NCI-H748 treated with DMSO at 0.1 percent for 48 hours (cell line): ENCODE measurements at regions not wholly inside any gene's neighbourhood (a gene's known extent, or its start where the extent isn't known, plus 50 kb on each side); places are given as distances from the start of the nearest gene placed in this dataset.

Experiments
- DNase-seq: peaks from one replicate; lab custom pipeline; 2025; lab: John Stamatoyannopoulos, UW

DNA sequence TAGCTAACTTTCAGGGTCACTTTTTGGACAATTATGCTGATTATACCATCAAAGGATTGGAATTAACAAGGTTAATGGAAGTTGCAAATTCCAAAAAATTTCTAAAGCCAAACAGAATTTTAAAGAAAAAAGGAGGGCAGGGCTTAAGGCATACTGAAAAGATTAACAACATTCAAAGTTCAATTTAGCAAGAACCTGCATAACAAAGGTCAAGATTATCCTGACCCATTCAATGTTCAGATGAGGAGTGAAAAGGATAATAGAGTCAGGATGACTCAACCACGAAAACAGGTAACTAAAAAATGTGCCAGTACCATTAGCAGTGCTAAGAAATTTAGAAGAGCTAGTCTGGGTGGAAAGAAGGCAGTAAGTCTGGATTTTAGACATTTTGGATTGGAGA, 139.8 kb upstream of the HNMT start:
- DNase-seq, result no peak

DNA sequence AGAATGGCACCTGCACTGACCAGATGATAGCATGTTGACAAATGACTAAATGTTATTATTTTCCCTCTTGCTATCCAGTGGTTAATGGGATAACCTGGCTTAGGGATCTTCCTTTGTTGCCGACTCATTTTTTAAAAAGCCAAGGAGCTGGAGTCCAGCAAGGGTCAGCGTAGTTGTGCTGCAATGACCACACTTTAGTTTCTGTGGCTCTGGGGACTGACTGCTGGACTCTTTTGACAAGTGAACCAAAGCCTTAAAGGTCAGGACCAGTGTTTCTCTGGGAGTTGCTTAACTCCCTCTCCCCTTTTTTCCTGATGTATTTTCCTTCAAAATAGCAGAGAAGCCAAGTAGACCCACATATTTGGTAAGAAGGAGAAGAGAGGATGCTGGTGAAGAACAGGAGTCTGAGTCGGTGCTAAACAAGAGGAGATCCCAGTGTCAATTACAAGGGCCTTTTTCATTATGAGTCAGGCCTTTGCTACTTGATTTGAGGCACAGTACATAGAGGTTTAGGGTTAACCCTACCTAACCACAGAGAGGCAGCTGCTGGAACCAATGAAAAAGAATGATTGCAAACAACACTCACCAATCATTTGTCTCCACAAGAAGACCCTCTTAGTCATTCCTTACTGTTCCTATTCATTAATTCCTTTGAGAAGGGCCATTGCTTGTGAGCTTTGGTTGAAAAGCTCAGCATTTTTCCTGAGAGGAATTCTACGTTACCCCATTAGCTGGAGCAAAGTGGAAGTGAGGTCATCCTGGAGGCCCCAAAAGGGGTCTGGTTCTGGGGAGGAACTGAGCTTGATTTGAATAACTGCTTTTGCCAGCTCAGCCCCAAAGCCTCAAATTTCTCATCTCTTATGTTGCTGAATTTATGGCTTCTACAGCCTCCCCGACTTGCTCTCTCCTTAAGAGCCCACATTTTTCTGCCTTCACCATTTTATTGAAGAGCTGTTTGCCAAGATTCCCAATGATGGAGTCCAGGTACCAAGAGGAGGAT, 137.6 kb upstream of the HNMT start:
- DNase-seq, result no peak

DNA sequence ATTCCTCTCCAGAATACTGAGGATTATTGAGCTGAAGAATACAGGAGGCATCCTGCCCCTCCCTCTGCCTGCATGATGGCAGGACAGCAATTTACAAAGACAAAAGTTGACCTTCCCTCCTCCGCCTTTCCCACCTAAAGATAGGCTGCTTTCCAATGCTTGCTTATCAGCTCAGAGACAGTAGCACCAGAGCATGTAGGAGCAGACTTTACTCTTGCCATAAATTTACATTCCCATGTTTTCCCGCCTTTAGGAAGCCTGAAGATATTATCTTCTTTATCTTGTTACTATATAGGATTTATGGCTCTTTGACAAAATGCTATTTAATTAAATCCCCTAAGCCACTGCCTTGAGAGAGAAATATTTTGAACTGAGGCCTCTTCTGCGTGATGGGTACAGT, 135.6 kb upstream of the HNMT start:
- DNase-seq, result no peak

DNA sequence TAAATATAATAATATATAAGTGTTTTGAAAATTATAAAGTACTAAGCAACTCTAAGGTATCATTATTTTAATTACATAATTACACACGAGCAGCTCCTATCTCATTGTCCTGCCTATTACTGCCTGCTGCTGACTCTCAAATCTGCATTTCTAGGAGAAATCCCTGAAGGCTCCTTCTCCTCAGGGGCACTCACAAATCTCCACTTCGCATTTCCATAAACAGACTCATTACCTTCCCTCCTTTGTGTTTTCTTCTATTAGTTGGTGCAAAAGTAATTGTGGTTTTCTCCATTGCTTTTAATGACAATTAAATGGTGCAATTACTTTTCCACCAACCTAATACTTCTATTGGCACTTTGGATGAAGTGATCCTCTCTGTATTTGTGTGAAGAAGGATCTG, 135.0 kb upstream of the HNMT start:
- no peak for DNase-seq

DNA sequence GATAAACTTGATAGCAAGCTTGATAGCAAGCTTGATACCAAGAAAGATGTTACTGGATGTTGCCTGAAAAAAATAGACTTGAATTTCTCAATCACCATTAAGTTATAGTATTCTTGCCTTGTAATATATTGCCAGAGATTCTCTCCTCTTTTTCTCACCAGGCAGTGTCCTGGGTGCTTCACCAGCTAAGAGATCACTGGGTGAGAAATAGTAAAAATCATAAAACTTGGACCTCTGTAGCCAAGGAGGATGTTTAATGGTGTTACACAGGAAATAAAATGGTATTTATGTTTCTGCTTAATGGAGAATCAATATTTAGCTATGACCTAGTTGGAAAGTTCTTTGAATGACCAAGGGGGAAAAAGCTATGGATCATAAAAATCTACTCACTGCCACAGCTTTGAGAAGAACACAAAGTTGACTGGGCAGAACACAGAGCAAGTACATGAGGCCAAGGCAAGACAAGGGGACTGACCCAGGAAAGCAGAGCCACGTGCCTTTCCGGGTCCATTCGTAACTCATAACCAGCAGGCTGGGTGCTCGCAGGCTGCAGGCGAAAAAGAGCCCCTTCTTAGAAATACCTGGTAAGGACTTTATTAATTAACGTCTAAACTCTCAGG, 129.4 kb upstream of the HNMT start:
- no peak for DNase-seq

DNA sequence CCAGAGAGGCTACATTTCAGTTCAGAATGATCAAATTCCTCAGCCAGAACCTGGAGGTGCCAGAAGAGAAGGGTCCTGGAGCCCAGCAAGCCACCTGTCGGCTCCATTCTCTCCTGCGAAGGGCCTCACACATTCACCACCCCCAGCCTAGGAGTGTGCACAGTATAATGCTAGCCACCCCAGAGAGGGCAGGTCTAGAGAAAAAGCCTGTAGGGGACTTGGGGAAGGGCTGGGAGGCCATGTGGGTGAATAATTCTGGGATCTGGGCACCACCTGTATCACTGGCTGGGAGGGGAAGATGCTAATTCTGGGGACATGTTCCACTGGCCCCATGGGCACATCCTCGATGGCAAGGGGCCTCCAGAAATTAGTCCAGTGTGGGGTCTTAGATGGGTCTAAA, 127.6 kb upstream of the HNMT start:
- DNase-seq, result no peak

DNA sequence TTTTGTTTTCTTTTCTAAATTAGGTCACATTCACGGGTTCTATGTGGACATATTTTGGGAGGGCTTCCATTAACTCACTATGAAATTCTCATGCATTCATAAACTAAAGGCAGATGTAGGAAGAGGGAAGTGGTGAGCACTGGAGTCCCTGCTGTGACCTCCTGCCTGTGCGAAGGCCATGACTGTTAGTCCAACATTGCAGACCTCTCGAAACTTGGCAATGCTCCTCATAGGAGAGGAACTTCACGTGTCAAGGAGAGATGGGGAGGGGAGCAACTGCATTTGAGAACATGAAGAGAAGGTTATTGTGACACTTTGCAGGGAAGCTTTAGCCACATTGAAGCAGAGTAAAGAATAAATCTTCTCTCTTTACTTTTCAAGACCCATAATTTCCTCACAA, 126.4 kb upstream of the HNMT start:
- no peak for DNase-seq

DNA sequence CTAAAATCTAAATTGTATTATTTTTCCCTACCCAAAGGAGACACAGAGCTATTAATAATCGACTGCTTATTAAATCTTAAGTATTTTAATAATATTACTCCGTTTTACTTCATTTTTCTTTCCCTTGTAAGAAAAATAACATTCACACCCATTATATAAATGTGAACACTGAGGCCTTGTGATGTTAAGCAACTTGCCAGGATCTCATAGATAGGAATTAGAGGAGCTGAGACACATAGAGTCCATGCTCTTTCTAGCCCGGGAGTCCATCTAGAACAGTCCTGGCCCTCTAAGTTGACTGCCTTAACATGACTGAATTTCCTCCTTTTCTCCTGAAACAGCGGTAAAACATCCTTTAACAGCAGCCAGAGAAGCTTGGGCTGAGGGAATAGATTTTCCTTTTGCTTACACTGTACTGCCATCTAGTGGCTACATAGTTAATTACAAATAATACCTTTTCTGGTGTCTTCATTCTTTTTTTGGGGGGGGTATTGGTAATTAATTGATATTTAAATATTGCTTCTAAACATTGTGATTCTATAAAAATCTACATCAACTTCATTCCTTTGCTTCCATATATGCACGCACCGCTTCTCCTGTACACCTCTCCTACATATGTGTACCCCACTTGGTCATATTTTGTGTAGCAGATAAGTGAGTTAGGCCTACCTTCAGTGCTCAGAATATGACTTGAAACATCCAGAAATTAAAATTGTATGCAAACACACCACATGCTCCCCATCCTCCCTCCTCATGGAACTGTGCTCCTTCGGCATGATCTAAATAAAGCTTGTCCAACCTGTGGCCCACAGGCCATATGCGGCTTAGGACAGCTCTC, 125.8 kb upstream of the HNMT start:
- no peak for DNase-seq

DNA sequence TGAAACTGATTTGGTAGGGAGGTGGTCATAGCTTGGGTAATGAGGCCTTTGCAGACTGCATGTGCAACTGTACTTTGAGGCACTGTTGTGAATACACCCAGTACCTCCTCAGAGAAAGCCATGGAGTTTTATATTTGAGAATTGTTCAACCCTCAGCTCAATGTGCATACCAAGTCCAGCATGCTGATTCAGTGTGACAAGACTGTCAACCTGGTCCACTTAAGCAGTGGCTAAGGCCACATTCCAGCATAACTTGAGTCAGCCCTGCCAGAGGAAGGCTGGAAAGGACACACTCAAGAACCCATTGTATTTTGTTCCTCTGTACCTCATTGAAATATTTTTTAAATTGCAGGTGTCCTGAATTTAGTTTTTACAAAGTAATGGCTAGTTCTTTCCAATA, 121.8 kb upstream of the HNMT start:
- DNase-seq, result no peak

DNA sequence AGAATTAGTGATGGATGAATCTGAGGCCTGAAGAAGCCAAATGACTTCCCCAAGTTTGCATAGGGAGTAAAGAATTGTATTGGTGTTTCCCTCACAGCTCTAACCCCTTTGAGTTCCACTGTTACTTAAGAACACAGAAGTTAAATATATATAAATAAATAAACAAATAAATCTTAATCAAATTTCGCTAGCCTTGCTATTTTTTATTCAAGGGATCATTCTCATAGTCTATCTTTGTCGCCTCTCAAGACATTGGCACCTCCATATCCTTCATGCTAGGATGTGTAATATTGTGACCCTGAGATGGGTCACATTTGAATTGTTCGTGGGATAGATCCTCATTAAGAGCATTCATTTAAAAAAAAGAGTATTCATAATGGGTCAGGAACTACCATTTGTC, 121.3 kb upstream of the HNMT start:
- no peak for DNase-seq

DNA sequence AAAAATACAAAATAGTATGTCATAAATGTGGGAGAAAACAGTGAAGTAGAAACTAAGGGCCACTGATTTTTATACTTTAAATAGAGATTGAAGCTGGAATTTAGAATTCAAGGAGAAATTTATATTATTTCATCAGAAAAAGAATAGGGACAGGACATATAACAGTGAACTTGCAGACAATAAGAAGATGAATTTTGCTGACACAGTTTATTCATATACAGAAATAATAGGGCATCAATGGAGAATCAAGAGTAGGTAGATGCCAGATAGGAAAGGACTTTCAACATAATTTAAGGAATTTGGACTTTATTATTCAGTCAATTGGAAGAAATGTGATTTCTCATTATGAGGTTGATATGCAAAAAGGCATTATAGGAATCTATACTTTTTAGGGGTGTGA, 118.9 kb upstream of the HNMT start:
- DNase-seq, result no peak

DNA sequence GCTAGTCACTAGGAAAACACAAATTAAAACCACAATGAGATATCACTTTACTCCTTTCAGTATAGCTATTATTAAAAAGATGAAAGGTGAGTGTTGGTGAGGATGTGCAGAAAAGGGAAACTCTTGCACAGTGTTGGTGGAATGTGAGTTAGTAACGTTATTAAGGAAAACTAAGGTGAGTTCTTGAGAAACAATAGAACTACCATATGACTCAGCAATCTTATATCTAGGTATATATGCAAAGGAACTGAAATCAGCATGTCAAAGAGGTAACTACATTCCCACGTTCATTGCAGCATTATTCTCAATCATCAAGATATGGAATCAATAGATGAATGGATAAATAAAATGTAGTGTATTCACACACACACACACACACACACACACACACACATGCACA, 117.3 kb upstream of the HNMT start:
- DNase-seq, result no peak

DNA sequence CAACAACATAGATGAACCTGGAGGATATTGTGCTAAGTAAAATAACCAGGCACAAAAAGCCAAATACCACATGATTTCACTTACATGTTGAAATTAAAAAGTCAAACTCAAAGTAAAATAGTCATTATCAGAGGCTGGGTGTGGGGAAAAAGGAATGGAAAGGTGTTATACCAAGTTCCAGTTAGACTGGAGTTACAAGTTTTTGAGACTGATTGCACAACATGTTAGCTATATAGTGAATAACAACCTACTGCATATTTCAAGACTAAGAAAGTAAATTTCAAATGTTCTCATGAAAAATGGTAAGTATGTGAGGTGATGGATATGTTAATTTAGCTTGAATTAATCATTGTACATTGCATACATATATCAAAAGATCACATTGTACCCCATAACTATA, 116.8 kb upstream of the HNMT start:
- no peak for DNase-seq

DNA sequence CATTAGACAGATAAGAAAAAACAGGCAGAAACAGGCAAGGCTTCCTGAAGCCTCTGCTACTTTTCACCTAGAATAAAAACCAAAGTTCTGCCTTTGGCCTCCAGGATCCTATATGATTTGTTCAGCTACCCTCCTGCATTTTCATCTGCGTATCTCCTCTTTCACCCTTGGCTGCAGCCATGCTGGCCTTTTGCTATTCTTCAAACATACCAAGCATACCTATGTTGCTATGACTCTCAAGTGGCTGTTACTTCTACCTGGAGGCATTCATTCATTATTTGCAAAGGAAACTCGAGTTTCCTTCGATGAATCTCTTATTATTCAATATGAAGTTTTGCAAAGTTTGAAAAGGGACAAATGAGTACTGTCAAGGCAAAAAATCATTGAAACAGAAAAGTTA, 106.4 kb upstream of the HNMT start:
- DNase-seq, result no peak

DNA sequence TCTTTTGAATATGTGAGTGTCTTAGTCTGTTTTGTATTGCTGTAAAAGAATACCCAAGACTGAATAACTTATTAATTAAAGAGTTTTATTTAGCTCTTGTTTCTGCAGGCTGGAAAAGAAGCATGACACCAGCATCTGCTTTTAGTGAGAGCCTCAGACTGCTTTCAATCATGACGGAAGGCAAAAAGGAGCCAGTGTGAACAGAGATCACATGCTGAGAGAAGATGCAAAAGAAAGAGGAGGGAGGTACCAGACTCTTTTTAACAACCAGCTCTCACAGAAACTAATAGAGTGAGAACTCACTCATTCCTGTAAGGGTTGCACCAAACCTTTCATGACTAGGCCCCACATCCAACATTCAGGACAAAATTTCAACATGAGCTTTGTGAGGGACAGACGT, 101.6 kb upstream of the HNMT start:
- DNase-seq, result no peak

DNA sequence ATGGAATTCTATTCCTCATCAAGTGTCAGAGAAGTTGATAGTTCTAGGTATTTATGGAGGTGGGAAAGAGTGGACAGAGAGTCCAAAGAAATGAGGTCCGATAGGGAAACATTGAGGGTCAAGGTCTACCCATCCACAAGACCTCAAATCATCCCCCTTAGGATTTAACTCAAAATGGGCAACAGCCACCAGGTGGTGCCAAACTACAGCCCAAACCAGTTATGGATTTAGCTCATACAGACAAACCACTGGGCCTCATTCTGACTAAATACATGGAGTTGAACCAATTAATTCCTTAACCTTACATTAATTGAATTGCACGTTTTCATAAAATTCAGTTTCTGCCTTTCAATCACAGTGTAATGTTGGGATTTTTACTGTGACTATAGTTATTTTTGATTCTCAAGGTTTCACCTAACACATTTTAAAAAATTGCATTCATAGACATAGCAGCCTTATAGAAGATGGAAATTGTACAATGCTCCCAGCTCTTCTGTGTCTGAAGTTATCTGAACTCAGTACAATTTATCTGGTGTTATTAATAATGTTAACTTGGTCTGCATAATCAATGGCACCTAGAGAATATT, 98.2 kb upstream of the HNMT start:
- DNase-seq, result peak; percentile 16

DNA sequence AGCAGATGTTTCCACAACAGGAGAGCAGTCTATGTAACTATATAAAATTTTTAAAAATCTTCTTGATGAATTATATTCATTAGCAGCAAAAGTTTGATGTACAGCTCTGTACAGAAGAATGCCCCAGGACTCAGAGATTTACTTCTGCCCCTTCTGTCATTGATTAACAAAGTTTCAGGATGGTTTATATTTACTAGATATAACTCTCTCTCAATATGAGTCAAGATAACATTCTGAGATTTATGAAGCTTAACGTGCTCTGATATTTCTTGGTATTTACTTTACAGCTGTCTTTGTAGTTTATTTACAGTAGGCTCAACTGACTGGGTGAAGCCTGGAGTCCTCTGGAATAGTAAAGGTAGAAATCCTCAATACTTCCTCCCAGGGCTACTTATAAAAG, 93.6 kb upstream of the HNMT start:
- DNase-seq, result no peak

DNA sequence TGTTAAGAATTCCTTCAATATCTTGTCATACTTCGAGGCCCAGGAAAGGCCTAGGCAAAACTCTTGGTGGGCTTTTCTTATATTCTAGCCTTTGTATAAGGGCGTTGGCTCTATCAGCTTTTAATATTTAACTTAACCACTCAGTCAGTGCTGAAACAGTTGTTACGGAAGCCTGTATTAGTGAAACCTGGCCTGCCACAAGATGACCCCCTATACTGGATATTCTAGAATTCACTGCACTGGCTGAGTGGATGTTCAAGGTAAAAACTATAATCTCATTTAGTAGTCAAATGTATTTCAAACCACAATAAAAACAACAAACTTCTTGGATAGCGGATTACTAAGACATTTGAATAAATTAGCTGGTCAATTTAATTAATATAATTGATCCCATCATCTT, 91.7 kb upstream of the HNMT start:
- no peak for DNase-seq

DNA sequence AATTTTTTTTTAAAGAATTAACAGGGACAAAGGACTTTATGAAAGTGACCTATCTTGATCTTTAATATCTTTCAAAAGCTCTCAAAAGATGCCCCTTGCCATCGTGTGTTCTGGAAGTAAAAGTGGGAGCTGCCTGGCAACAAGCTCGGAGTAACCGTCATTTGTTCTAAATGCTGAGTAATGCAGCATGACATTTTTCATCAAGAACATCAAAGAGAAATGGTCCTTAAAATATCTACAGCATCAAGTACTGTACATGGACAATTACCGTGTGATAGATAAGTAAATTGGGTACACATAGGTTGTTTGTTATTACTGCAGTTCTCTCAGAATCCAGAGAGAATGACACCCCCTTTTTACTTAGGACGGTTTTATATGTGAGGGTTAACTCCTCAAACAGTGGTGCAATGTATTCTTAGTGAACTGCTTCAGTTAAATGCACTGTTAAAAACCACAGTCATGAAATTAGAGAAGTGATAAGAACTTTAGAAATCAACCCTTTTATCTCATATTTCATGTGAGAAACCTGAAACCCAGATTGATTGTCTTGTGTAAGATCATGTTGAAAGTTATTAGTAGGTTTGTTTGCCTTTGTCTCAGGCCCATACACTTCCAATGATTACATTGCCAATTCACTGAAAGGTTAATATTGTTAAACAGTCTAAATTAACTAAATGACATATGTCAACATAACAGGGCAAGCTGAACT, 90.6 kb upstream of the HNMT start:
- peak; percentile 79 for DNase-seq

DNA sequence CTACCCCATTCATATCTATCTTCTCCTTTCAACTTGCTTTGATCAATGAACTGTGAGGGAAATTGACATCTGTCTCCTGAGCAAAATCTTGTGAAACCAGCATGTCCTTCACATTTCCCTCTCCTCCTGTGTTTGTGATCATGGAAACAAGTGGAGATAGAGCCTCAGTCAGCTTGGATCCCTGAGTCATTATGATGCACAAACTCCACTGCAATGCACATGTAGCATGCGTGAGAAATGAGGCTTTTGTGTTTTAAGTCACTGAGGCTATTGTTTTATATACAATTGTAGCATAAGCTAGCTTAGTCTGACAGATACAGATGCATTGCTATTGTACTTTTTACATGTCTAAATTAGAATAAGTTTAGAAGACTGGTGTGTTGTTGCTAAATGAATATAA, 85.2 kb upstream of the HNMT start:
- DNase-seq, result no peak

DNA sequence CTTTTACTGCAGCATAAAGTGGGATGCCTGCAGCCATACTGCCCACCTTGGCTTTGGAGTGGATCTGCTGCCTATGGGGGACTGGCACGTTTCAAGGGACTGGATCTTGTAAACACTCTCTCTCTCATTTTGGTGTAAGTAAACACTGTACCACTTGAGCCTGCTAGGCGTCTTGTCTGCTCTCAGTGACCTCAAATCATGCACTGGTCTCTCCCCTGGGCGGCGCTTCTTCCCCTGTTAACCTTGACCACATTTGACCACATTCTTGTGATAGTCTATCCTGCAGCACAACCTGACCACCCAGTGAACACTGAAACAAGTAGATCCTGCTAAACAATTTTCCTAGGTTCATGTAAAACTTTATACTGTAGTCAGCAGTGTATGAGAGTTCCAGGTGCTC, 82.6 kb upstream of the HNMT start:
- DNase-seq, result no peak
